ENCODE measurements at regions not wholly inside any gene's neighbourhood (a gene's known extent, or its start where the extent isn't known, plus 50 kb on each side); places are given as distances from the start of the nearest gene placed in this dataset.

DNA sequence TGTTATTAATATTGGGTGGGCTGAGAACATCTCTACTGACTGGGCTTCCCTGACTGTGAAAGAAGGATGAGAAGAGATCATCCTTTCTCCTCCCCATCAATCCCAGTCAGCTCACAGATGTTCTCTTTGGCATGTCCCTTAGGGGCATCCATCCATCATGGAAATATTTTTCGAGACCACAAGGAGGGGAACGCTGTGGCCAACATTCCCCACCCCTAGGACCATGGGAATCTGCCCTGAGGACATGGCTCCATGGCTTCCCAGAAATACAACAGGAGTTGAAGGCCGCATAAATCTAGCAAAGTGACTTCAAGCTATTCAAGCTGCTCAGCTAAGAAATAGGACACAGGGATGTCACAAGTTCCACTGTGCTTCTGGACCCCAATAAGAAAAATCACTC lies 456.8 kb downstream of the MED13L start:
- Mint-ChIP-seq H3K27ac (no peak overlapping the region), H3K9me3 (no peaks in the 10 kb centered on the region), H3K4me1 (ENCODE audit: low read depth) (no peaks in the 10 kb centered on the region), H3K4me3 (no peak overlapping the region), H3K27me3 (ENCODE audit: insufficient read depth) (no peaks in the 10 kb centered on the region), H3K36me3 (ENCODE audit: low read depth) (no peaks in the 10 kb centered on the region)
- intact Hi-C loops (cut with micrococcal nuclease) = no loop called here
- no peak for DNase-seq (ENCODE audit: low spot score)

DNA sequence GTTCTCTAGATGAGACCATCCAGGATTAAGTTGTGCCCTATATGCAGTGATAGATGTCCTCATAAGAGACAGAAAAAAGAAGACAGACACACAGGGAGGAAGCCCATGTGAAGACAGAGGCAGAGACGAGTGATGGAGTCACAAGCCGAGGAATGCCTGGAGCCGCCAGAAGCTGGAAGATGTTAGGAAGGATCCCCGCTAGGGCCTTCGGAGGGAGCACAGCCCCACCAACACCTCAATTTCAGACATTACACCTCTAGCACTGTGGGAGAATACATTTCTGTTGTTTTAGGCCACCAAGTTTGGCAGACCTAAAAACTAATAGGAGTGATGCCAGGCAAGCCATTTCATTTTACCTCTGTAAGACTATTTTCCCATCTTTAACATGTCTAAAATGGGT lies 458.5 kb downstream of the MED13L start:
- Mint-ChIP-seq H3K27me3 (ENCODE audit: insufficient read depth) (no peaks in the 10 kb centered on the region), H3K36me3 (ENCODE audit: low read depth) (no peaks in the 10 kb centered on the region), H3K4me3 (no peak overlapping the region), H3K27ac (no peak overlapping the region), H3K9me3 (no peaks in the 10 kb centered on the region), H3K4me1 (ENCODE audit: low read depth) (no peaks in the 10 kb centered on the region)
- intact Hi-C loops (cut with micrococcal nuclease) = no loop called here
- DNase-seq (ENCODE audit: low spot score) = no peak

DNA sequence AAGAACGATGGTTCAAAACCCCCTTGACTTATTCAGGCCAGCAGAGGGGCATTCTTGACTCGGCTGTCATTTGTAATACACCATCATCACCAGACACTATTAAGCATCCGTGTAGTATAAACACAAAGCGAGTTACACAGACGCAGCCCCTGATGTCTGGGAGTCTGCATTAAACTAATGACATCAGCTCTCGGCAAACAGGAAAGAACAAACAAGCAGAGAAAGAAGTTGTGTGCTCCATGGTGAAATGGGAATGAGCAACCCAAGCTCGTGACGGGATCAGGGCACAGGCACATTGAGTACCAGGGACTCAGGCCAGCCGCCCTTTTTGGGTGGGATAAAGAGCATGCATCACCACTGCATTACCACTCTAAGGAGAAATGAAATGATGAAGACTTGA lies 460.1 kb downstream of the MED13L start:
- H3K9me3 Mint-ChIP-seq = peaks cover 7% of the 10 kb centered on the region
- H3K27me3 Mint-ChIP-seq (ENCODE audit: insufficient read depth) = no peaks in the 10 kb centered on the region
- no peak for DNase-seq (ENCODE audit: low spot score)
- no peaks in the 10 kb centered on the region for H3K4me1 Mint-ChIP-seq (ENCODE audit: low read depth)
- intact Hi-C loops (cut with micrococcal nuclease) = no loop called here
- no peak overlapping the region for H3K4me3 Mint-ChIP-seq
- no peak overlapping the region for H3K27ac Mint-ChIP-seq
- no peaks in the 10 kb centered on the region for H3K36me3 Mint-ChIP-seq (ENCODE audit: low read depth)

DNA sequence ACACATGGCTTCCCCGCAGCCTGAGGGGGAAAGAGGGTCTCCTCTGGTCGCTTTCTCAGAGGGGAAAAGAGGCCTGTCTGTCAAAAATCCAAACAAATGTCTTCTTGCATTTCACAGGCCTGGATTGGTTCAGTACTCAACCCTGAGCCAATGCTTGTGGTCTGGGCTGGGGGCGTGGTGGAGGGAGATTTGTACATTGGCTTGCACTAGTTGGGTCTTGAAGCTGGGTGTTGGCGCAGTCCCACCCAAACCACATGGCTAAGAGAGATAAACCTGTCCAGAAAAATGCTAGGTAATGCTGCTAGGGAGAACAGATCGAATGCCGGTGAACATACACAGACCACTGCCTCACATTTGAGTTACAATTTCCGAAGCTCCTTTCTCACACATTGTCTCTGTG lies 461.6 kb downstream of the MED13L start:
- Mint-ChIP-seq H3K4me3 (no peak overlapping the region), H3K36me3 (ENCODE audit: low read depth) (no peaks in the 10 kb centered on the region), H3K4me1 (ENCODE audit: low read depth) (no peaks in the 10 kb centered on the region), H3K27ac (no peak overlapping the region), H3K9me3 (peaks cover 9% of the 10 kb centered on the region), H3K27me3 (ENCODE audit: insufficient read depth) (no peaks in the 10 kb centered on the region)
- intact Hi-C loops (cut with micrococcal nuclease) = no loop called here
- DNase-seq (ENCODE audit: low spot score) = no peak

DNA sequence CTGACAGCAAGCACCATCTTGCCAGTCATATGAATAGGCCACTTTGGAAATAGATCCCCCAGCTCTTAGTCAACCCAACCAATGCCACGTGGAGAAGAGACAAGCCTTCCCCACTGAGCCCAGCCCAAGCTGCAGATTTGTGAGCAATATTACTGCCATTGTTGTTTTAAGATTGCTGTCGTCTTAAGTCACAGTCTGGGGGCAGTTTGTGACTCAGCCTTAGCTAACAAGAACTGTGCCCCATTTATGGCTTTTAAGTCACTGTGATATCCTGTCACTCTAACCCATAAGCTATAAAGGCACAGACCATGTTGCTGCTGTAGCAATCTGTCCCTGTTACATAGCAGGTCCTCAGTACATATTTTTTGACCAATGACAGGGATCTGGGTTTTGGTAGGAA lies 464.2 kb downstream of the MED13L start:
- Mint-ChIP-seq H3K9me3 (peaks cover 9% of the 10 kb centered on the region), H3K36me3 (ENCODE audit: low read depth) (no peaks in the 10 kb centered on the region), H3K4me1 (ENCODE audit: low read depth) (no peaks in the 10 kb centered on the region), H3K27ac (no peak overlapping the region), H3K4me3 (no peak overlapping the region), H3K27me3 (ENCODE audit: insufficient read depth) (no peaks in the 10 kb centered on the region)
- intact Hi-C loops (cut with micrococcal nuclease) = no loop called here
- DNase-seq (ENCODE audit: low spot score) = no peak

DNA sequence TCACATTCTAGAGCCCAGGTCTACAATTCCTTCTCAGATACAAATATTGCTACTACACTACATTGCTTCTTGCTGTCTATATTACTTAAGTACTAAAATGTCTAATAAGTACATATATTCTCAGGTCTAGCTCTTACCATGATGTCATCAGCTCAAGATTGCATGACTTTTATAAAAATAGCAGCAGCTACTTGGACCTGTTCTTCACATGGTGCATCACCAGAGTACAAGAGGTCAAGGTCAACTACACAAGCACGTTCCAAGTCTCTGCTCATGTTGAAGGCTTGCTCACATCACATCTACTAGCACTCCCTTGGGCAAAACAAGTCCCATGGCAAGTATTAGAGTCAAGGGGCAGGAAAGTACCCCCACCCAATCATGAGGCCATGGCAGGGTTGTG lies 465.6 kb downstream of the MED13L start:
- DNase-seq (ENCODE audit: low spot score) = no peak
- H3K4me3 Mint-ChIP-seq = no peak overlapping the region
- H3K4me1 Mint-ChIP-seq (ENCODE audit: low read depth) = no peaks in the 10 kb centered on the region

DNA sequence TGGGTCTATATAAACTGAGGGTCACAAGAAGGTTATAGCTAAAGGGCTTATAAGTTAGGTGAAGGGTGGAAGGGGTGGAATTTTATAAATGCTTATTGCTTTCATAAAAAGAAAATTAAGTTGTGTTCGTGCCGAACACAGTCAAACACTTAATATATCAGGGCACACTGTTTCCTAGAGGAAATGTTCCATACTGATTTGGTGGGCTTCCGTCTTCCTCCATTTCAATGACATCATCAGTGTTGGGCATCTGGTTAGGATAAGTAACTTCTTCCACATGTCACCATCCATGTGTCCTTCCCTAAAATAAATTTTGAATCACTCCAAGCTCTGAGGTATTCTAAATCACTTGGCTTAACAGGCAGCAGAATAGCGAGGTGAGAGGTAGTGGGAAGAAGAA lies 466.4 kb downstream of the MED13L start:
- DNase-seq (ENCODE audit: low spot score) = no peak
- intact Hi-C loops (cut with micrococcal nuclease) = no loop called here
- H3K27ac Mint-ChIP-seq = no peak overlapping the region

More for the DNA sequence above, 465.6 kb downstream of the MED13L start:
- intact Hi-C loops (cut with micrococcal nuclease) = no loop called here
- Mint-ChIP-seq H3K9me3 (peaks cover 9% of the 10 kb centered on the region), H3K27me3 (ENCODE audit: insufficient read depth) (no peaks in the 10 kb centered on the region), H3K36me3 (ENCODE audit: low read depth) (no peaks in the 10 kb centered on the region), H3K27ac (no peak overlapping the region)

DNA sequence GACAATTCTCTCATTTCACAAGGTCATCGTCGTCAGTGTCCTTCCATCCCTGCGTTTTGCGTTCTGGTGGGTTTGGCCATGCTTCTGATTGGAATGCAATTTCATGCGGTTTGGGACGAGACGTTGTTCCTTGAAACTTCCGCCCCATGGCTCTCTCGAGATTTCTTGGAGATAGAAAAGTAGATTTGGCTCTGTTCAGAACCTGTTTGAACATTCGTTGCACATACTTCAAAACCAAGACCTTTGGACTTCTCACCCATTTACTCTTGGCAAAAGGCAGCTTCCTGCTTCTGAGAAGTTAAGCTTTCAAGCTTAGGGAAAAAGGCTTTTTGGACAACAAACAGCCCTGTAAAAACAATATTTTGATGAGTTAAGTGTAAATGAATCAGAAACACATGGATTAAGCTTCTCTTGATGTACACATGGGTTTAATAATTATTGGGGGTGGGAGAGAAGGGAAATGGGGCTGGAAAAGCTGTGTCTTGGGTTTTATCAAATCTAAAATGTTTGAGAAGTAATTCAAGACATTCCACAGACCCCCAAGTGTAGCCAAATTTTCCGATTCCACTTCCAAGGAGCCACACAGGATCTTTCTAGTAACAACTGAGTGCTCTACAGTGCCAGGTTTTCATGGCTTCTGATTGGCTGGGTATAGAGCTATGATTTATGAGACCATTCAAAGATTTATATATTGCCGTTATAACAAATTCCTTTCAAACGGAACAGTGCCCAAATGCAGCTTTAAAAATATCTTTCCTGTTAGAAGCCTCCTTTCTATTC lies 467.2 kb downstream of the MED13L start:
- H3K27ac Mint-ChIP-seq = no peak overlapping the region
- no peak overlapping the region for H3K4me3 Mint-ChIP-seq
- no peak for DNase-seq (ENCODE audit: low spot score)
- H3K9me3 Mint-ChIP-seq = peaks cover 9% of the 10 kb centered on the region
- intact Hi-C loops (cut with micrococcal nuclease) = no loop called here
- no peaks in the 10 kb centered on the region for H3K36me3 Mint-ChIP-seq (ENCODE audit: low read depth)
- H3K4me1 Mint-ChIP-seq (ENCODE audit: low read depth) = no peaks in the 10 kb centered on the region
- H3K27me3 Mint-ChIP-seq (ENCODE audit: insufficient read depth) = no peaks in the 10 kb centered on the region

More for the DNA sequence above, 466.4 kb downstream of the MED13L start:
- Mint-ChIP-seq H3K27me3 (ENCODE audit: insufficient read depth) (no peaks in the 10 kb centered on the region), H3K36me3 (ENCODE audit: low read depth) (no peaks in the 10 kb centered on the region), H3K4me3 (no peak overlapping the region), H3K4me1 (ENCODE audit: low read depth) (no peaks in the 10 kb centered on the region), H3K9me3 (peaks cover 9% of the 10 kb centered on the region)

DNA sequence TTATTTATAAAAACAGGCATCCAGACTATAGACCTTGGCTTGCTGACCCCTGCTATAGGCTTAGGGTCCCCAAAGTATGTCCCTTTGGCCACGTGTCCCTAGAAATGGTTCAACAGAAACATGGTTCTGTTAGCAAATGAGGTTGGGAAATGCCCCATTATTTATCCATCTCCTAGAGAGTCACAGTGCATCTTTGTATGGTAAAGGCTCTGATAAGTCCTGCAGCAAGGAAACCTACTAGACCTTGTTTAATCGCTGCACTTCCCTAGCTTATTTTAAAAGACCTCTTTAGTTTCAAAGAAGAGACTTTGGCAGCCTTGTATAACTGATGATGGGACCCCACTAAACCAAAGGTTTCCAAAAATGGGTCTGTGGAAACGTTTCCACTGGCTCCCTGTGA lies 471.5 kb downstream of the MED13L start:
- no peak for DNase-seq (ENCODE audit: low spot score)
- Mint-ChIP-seq H3K36me3 (ENCODE audit: low read depth) (no peaks in the 10 kb centered on the region), H3K4me3 (no peak overlapping the region), H3K27me3 (ENCODE audit: insufficient read depth) (no peaks in the 10 kb centered on the region), H3K27ac (no peak overlapping the region), H3K9me3 (no peaks in the 10 kb centered on the region), H3K4me1 (ENCODE audit: low read depth) (no peaks in the 10 kb centered on the region)
- intact Hi-C loops (cut with micrococcal nuclease) = no loop called here

DNA sequence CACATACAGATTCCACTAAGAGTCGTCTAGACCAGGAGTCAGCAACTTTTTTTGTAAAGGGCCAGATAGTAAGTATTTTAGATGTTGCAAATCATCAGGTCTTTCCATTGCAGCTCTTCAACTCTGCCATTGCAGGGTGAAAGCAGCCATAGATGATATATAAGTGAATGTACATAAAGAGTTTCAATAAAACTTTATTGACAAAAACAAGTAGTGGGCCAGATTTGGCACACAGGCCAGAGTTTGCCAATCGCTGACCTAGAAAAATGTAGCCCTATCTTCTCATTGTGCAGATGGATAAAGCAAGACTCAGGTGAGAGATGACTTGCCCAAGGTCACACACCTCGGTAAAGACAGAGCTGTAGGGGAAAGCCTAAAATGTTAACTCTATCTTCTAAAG lies 474.7 kb downstream of the MED13L start:
- no peaks in the 10 kb centered on the region for H3K4me1 Mint-ChIP-seq (ENCODE audit: low read depth)
- no peaks in the 10 kb centered on the region for H3K36me3 Mint-ChIP-seq (ENCODE audit: low read depth)
- no peak overlapping the region for H3K27ac Mint-ChIP-seq
- H3K4me3 Mint-ChIP-seq = no peak overlapping the region
- intact Hi-C loops (cut with micrococcal nuclease) = no loop called here
- no peak for DNase-seq (ENCODE audit: low spot score)
- no peaks in the 10 kb centered on the region for H3K27me3 Mint-ChIP-seq (ENCODE audit: insufficient read depth)
- peaks cover 6% of the 10 kb centered on the region for H3K9me3 Mint-ChIP-seq

DNA sequence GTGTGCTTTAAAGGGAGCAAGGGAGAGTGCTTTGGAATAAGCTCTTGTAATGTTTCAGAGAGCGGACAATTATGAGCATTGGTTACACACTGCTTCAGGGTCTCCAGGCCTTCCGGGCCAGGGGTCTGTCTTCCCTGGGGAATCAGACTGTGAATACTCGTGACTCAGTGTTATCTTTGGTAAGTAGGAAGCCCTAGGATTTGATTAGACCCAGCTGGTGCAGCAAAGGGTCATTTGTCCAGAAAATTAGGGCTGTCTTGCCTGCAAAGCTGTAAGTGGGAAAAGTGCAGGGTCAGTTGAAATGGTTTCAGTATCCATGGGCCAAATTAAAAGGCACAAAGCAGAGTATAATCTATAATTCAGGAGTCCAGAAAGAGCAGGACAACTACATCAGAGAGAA lies 475.6 kb downstream of the MED13L start:
- Mint-ChIP-seq H3K9me3 (peaks cover 6% of the 10 kb centered on the region), H3K4me3 (no peak overlapping the region), H3K27me3 (ENCODE audit: insufficient read depth) (no peaks in the 10 kb centered on the region), H3K36me3 (ENCODE audit: low read depth) (no peaks in the 10 kb centered on the region), H3K27ac (no peak overlapping the region), H3K4me1 (ENCODE audit: low read depth) (no peaks in the 10 kb centered on the region)
- no peak for DNase-seq (ENCODE audit: low spot score)
- intact Hi-C loops (cut with micrococcal nuclease) = no loop called here

DNA sequence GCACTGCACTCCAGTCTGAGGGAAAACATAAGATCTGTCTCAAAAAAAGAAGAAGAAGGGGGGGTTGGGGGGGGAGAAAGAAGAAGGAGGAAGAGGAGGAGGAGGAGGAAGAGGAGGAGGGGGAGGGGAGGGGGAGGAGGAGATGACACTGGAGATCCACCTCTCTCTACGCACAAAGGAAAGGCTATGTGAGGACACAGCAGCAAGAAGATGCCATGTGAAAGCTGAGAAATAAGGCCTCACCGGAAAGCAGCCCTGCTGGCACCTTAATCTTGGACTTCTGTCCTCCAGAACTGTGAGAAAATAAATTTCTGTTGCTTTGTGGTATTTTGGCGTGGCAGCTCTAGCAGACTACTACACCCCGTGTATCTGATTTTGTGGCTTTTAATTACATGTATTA lies 477.9 kb downstream of the MED13L start:
- H3K27me3 Mint-ChIP-seq (ENCODE audit: insufficient read depth) = no peaks in the 10 kb centered on the region
- no peaks in the 10 kb centered on the region for H3K4me1 Mint-ChIP-seq (ENCODE audit: low read depth)
- no peak overlapping the region for H3K4me3 Mint-ChIP-seq
- DNase-seq (ENCODE audit: low spot score) = no peak
- no peaks in the 10 kb centered on the region for H3K36me3 Mint-ChIP-seq (ENCODE audit: low read depth)
- peaks cover 6% of the 10 kb centered on the region for H3K9me3 Mint-ChIP-seq
- no peak overlapping the region for H3K27ac Mint-ChIP-seq
- intact Hi-C loops (cut with micrococcal nuclease) = no loop called here

DNA sequence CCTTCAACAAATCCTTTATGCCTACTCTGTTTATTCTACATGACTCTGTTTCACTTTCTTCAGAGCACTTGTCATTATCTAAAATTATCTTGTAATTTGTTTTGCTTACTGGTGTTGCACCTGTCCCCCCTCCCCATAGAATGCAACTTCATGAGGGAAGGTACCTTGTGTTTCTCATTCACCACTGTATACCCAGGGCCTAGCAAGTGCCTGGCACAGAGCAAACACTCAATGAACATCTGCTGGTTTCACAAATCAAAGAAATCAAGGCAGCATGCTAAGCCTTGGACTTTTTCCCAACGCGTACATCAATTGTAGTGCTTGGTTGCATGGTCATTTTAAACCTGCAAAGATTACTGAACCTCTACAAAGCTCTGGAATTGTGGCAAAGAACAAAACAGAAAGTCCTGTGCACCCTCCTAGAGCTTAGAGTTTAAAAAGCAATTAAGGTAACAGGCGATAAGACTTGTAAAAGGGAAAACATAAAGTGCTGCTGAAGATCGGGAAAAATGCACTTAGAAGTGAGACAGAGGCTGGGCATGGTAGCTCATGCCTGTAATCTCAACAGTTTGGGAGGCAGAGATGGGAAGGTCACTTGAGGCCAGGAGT lies 479.1 kb downstream of the MED13L start:
- H3K4me1 Mint-ChIP-seq (ENCODE audit: low read depth) = no peaks in the 10 kb centered on the region
- no peaks in the 10 kb centered on the region for H3K36me3 Mint-ChIP-seq (ENCODE audit: low read depth)
- H3K9me3 Mint-ChIP-seq = peaks cover 6% of the 10 kb centered on the region
- H3K4me3 Mint-ChIP-seq = no peak overlapping the region
- intact Hi-C loops (cut with micrococcal nuclease) = no loop called here
- no peaks in the 10 kb centered on the region for H3K27me3 Mint-ChIP-seq (ENCODE audit: insufficient read depth)
- DNase-seq (ENCODE audit: low spot score) = no peak
- H3K27ac Mint-ChIP-seq = no peak overlapping the region
